Renal pelvis (tissue), 1 donor: ENCODE measurements at regions not wholly inside any gene's neighbourhood (a gene's known extent, or its start where the extent isn't known, plus 50 kb on each side); places are given as distances from the start of the nearest gene placed in this dataset.

ENCODE experiments used
- DNase-seq: peaks from one replicate; pipeline ENCODE4 v3.0.0-alpha.2; 2013

DNA sequence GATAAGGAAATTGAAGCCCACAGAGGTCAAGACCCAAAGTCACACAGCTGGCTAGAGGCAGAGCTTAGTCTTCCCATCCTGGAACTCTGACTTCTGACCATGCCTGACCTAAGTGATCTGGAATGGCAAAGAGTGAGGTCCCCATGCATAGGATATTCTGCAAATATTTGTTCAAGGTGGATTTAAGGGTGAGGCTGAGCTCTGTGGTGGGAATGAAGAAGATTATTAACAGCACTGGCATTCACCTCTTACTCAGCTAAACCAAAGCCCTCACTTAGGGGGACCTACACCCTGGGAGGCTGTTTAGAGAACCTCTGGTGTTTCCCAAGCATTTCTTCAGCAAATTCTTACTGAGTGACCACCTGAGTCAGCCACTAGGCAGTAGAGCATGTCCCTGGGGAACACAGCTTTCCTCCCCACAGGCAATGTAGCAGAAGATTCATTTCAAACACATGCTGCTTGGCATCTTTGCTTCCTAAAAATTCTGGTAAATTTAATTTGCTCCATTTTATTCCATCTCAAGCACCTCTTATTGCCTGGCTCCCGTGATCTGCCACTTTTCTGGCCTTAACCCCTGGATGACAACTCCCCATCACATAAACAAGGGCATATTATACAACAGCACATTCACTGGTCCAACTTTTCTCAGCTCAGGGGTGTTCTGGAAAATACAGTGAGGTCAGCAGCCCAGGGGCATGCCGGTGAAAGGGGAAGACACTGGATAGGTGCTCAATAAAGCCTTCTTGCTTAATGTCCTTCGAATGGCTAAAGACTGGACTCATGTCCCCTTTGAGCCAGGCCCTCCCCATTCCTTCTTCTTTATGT is 176.0 kb downstream of the ABHD5 start:
- DNase-seq: no peak

DNA sequence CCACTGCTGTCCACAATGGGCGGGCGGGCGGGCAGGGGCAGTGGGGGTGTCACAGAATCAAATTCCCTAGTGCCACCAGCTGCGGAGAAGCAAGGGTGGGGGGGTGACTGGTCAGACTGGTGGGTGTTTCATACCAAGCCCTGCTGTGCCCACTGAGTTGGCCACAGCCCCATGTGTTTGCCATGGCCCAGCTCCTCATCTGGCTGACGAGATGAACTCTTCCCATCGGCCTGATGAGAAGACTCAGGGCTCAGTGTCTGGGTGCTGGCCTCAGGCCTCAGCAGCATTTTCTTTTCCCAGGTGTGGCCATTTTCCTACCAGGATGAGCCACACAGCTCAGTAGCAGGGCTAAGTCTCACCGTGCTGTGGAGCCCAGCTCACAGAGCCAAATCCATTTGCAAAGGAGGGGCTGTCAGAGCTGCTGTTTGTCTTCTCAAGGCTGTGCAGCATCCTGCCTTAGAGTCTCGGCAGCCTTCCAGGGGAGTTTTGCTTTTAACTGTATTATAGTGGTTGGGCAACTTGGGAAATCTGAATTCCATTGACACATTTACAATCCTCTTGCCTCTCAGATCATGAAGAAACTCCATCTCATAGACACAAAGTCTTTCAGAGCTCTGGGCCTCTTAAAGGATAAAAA is 176.8 kb downstream of the ABHD5 start:
- DNase-seq: no peak

DNA sequence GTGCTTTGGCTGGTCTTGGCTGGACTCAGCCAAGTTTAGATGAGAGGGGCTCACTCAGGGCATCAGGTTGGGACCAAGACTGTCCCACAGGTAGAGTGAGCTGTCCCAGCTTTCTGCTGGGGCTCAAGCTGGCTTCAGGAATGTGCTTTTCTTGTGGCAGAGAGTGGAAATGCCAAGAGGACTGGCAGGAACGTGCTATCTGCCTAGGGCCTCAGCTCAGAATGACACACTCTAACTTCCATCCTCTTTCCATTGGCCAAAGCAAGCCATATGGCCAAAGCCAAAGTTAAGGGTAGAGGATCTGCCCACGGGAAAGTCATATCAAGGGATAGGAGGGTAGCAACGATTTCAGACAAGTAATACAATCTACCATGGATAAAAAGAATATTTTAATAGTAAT is 178.8 kb downstream of the ABHD5 start:
- DNase-seq: no peak

DNA sequence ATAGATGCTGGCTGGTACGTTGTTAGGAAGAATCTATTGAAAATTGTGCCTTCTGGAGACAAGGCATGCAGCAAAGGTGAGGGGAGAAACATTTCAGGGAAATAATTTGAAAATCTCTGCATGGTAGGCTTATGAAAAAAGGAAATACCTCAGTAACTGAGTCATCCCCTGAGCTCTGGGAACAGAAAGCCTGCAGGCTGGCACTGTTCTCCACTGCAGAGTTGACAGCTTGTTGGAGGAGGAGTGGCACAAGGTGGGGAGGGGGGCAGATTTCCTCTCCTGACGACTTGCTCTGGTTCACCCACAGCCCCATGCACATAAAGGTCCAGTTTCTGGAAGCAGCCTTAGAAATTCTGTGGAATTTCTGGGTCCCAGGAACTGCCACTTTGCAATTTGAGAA is 179.4 kb downstream of the ABHD5 start:
- no peak for DNase-seq

DNA sequence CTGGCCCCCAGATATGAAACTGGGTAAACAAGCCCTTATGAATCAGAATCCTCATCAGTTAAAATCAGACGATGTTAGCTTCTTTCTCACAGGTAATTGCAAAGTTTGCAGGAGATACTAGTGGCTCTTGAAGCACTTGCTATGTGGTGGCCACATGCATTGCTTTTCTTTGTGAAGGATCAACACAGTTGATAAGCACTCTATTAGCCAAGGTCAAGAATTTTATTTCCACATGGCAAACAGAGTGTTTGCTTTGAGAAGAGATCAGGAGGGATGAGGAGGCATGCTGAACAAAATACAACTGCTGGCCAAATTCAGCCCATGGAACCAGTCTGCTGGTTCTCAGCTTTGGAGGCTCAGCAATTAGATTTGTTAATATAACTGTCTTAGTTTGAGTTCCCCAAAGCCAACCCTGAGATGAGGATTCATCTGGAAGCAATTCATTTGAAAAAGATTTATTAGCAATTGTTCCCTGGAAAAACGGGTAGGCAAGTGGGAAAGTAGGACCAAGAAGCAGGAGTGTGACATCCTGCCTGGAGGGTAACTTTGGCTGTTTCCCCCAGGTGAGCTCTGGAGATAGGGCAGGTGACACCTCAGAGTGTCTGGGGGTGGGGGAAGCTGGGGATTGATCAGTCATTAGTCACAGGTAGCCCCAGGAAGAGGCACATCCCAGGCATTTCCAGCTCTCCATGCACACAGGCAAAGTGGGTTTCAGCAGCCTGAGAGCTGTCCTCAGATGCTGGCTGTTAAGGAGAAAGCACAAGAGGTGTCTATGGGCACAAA is 180.3 kb downstream of the ABHD5 start:
- DNase-seq: no peak

DNA sequence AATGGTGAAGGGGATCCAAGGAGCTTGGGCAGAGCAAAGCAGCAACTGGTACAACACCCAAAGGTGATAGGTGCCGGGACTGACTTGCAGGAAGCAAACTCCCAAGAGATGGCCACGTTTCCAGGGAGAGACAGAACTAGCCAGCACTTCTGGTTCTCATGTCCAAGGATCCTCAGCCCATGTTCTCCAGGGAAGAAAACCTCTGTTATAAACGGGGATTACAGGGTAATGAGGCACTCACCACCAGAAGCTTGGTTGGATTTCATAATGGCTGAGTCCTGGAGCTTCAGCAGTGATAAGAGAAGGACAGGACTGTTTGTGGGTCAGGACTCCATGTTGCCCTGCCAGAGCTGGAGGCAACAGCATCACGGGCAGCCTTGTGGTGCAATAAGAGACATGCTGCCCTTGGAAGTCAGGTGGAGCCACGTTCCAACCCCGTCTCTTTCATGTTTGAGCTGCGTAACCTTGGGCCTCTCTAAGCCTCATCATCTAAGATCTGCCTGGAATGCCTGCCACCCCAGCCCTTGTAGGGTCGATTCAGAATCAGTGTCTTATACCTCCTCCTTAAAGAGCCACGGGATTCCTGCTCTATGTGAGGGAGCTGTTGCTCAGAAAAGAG is 181.0 kb downstream of the ABHD5 start:
- DNase-seq: no peak

DNA sequence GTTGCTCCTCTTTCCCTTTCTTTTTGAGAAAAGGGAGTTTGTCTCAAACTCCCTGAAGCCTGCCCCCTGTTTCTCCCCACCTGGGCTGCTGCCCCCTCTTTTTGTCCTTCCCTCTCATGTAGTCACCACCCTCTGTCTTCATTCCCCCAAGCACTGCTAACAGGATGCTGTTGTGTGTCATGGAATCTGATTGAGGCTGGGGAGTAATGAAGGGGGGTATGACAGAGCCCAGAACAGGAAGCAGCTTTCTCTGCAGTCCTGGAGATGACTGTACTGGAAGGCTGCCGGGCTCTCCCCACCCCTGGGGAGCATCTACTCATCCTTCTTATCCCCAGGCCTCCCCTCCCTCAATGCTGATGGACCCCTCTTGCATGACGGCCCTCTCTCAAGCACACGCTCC is 181.6 kb downstream of the ABHD5 start:
- no peak for DNase-seq

DNA sequence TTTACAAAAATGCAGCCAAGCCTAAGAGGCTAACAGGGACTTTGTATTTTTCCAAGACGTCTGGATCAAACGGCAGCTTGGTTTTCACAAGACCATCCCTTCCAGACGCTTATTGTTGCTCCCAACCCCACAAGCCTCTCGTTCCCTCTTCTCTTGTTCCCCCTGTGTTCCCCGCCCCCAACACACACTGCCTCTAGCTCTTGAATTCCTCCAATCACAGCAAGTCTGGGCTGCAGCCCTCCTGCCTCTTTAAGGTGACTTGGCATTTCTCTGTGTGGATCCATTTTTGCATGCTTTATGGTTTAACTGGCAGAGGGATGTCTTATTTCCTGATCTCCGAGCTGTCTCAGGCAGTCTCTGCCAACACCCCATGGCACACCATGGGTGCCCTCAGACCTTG is 182.2 kb downstream of the ABHD5 start:
- no peak for DNase-seq

DNA sequence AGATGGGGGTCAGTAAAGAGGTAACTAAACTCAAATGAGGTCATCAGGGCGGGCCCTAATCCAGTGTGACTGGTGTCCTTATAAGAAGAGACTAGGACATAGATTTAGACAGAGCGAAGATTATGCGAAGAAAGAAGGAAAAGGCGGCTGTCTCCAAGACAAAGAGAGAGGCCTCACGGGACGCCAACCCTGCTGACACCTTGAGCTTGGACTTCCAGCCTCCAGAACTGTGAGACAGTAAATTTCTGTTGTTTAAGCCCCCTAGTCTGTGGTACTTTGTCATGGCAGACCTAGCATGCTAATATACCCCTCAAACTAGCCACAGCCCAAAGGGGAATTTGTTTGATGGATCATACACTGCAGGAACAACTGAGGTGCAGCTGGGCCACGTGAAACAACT is 183.0 kb downstream of the ABHD5 start:
- no peak for DNase-seq

DNA sequence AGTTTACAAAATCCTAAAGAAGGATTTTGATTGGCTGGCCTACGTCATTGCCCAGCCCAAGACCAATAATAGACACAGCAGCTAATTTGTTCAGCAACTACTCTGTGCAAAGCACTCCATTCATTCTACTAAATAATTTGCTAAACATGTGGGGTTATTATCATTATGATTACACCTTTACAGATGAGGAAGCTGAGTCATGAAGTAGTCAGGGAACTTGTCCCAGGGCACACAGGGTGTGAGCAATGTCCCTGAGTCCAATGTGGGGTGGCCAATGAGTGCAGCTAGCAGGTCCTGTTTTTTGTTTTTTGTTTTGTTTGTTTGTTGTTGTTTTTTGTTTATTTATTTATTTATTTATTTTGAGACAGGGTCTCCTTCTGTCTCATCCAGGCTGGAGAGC is 183.6 kb downstream of the ABHD5 start:
- no peak for DNase-seq

DNA sequence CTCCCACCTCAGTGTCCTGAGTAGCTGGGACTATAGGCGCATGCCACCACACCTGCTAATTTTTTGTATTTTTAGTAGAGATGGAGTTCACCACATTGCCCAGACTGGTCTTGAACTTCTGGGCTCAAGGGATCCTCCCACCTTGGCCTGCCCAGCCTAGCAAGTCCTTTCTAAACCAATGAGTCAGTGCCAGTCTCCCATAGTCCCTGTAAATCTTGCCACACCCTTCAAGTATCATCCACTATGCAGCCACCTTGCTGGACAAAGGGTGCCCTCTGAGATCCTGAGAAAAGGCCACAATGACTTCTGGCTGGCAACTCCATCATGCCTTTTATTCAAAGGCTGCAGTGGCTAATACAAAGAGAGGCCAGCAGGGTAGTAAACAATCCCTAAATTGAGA is 184.0 kb downstream of the ABHD5 start:
- DNase-seq: no peak

DNA sequence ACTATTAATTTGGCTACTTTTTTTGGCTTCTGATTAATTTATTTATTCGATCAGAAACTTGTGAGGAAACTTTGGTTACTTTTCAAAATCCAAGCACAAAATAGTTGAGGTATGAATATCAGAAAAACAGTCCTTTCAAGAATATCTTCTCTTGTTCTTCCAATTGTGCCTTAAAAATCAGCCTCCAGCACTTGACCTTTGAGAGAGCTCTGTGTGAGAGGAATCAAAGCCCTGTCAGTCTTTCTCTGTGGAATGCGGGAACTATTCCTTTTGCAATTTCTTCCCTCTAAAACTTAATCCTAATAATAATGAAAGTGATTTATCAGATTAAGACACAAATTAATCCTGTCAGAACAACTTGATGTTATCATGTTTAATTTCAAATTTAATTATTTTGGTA is 185.9 kb downstream of the ABHD5 start:
- DNase-seq: no peak

DNA sequence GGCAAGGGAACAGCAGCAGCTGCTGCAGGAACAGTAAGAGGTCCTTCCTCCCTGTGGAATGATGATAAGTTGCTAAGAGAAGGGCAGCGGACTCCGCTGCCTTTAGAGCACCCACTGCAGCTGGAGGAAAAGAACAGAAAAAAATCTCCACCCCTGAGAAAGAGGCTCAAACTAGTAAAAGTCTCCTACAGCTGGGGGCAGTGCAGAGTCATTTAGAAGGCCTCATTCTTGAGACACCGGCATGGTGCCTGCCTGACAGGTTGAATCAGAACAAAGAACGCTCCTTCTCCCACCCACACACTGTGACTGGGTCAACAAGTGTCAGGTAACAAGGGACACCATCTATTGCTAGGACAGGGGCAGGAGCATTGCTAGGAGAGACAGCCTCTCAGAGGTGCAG is 188.4 kb downstream of the ABHD5 start:
- DNase-seq: no peak

DNA sequence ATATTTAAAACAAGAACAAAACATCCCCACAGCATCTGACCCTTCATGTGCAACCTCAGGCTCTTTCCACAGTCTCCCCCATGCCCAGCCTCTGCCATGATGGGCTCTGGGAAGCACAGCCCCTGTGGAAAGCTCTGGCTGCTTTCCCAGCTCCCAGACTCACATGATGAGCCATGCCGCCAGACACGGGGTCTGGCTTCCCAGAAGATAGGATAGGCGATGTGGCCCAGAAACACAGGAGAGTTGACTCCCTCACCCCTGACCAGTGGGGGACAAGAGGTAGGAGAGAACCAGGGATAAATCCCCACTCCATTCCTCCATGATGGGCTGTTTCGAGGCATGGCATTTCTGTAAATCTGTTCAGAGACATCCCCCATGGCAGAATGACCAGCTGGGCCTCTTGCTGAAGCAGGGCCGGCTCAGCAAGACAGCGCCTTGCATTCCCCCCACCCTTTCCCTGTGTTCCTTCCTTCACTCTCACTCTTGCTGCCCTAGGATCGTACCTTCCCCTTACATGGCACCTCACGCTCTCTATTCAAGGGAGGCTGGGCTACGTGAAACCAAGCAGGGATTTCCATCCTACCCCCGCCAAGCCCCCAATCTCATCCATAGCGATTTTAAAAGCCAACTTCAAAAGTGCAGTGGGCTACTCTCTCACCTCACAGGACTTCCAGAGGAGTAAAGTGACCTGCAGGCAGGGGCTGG is 192.4 kb downstream of the ABHD5 start:
- no peak for DNase-seq

DNA sequence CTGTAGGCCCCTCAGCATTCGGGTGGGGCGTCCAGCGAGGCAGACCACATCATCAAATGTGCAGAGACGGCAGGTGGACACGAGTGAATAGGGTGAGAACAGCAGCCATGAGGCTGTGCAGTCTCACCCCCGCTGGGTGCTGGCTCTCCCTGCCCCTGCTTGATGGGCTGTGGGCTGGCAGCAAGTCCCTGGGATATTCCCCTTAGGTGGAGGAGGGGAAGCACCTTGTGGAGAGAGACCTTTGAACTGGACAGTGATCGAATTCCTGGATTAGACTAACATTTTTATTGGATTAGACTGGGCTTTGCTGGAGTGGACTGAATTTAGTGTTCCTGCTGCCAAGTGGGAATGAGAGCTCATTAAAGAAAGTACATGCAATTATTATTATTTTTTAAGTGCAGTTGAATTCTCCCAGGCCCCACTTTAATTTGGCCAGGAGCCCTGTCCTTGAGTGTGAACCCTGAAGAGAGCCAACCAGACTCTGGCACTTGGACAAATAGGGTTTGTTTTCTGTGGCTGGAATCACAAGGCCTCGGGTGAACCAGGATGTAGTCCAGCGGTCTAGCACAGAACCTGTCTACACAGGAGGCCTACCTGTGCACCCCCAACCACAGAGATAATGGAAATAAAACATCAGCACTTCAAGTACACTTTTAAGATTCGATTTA is 193.1 kb downstream of the ABHD5 start:
- DNase-seq: no peak

DNA sequence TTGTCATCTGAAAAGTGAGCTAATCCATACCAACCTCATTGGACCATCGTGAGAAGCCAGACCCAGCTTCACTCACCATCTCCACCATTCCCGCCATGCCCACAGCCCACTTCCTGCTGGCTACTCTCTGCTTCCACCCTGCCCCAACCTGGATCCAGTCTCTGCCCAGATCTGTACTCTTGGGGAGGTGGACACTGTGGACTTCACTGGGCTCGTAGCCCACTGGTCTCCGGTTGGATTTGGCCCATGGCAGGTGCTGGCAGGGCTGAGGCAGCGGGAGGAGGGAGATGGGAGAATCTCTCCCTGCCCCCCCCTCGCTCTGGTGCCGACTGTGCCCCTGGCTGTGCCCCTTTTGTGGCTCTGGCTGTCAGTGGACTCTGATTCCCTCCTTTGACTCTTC is 193.8 kb downstream of the ABHD5 start:
- no peak for DNase-seq

DNA sequence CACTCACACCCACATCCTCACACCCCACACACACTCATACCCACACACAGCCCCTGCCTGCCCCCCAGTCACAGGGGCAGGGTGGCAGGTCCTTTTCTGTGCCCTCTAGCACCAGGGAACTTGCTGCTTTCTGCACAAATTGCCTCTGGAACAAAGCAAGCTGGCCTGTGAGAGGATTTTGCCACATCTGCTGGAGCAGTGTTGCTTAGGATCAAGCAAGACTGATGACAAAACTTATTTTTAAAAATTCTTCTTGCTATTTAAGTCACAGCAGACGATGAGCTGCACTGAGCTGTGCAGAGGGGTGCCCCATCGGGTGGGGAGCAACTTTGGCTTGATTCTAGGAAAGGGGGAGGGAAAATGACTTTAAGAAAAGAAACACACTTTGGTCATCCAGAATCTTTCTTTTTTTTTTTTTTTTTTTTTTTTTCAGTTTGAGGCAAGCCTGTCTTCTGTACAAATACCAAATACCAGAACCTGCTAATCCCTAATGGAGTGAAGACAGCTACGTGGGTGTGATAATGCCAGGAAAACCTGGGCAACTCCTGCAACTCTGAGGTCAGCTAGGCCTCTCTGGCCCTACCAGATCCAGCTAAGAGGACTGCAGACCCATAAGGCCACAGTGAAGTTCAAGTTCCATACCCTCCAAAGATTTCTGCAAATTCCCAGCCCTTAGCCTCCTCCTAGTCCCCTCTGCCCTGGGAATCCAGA is 195.3 kb downstream of the ABHD5 start:
- DNase-seq: no peak

DNA sequence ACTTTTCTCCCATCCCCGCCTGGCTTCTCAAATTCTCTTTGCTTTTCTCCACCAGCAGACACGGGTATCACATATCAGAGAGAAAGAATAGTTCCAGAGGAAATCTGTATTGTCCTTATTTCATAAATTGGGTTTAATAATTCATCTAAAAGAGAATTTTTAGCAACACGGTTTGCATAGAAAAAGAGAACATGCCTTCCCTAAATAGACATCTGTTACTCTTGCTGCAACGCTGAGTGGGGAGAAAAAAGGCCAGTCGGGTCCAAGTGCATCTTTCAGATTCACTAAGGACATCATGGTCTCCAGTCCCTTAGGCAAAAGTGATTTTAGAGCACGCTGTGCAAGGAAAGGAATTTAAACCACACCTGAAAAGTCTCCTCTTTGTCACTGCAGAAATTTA is 201.3 kb downstream of the ABHD5 start:
- DNase-seq: no peak

DNA sequence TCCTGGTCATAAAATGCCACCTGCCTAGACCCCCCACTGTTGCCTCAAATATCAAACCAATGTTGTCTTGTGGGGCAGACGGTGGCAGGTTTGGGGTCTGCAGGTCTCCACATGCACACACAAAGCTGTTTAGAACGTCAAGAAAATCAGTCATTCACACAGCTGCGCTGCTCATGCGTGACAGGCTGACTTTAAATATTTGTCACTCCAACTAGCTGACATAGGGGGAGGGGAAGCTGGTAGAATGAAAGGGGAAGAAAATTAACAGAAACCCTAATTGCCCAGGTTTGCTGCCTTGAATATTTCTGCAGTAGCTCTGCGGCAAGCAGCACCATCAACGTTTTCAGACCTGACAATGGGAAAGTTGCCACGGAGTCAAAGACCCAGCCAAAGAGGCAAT is 201.8 kb downstream of the ABHD5 start:
- no peak for DNase-seq

DNA sequence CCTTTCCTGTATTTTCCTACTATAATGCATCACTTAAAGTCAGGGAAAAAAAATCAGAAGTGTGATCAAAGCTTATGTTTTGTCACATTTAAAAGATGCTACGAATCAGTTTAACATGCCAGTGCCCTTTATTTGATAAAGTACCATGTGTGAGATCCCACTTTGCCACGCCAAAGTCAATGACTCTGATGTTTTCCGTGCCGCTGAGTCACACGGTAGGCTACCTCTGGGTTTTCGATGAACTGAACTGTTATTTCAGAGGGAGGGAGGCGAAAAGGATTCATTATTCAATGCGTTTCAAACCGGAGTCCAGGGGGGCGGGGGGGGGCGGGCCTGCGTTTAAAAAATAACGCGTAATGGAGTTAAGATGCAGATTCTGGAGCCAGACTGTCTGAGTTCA is 203.0 kb downstream of the ABHD5 start:
- DNase-seq: no peak
